ENCODE measurements at regions not wholly inside any gene's neighbourhood (a gene's known extent, or its start where the extent isn't known, plus 50 kb on each side); places are given as distances from the start of the nearest gene placed in this dataset.

DNA sequence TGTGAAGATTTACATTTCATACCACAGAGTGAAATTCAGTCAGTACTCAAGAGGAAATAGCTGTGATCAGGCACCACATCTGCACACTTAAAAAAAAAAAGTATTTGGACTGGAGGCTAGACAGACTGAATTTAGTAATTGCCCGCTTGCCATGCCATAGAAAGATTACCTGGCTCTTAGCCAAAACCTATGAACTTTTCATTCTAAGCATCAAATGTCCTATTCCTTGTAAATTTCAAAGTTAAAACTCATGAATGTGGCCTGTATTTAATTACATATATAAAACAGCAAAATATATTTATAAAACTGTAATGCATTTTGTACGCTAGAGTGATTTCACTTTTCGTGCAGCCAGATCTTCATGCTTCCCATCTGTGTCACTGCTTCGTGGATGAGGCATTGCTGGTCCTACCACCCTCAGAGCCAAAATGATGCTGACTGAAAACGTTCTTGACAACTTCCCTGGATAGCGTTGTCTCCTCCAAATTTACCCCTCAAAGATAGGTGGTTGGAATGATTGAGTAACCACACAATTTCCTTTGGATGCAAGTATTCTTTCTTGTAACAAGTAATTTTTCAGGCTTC lies 447.9 kb upstream of the SGCD start:
- DNase-seq (ENCODE audit: low read depth), result no peak
- TF ChIP-seq, protein P1, sequence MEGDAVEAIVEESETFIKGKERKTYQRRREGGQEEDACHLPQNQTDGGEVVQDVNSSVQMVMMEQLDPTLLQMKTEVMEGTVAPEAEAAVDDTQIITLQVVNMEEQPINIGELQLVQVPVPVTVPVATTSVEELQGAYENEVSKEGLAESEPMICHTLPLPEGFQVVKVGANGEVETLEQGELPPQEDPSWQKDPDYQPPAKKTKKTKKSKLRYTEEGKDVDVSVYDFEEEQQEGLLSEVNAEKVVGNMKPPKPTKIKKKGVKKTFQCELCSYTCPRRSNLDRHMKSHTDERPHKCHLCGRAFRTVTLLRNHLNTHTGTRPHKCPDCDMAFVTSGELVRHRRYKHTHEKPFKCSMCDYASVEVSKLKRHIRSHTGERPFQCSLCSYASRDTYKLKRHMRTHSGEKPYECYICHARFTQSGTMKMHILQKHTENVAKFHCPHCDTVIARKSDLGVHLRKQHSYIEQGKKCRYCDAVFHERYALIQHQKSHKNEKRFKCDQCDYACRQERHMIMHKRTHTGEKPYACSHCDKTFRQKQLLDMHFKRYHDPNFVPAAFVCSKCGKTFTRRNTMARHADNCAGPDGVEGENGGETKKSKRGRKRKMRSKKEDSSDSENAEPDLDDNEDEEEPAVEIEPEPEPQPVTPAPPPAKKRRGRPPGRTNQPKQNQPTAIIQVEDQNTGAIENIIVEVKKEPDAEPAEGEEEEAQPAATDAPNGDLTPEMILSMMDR (conservative IDR thresholded peaks at IDR 0.05; ENCODE audit: control insufficient read depth, insufficient read depth, low read depth, low read length), result no peak
- no peak overlapping the region for H3K4me3 ChIP-seq (ENCODE audit: control insufficient read depth, low read depth, low read length)

DNA sequence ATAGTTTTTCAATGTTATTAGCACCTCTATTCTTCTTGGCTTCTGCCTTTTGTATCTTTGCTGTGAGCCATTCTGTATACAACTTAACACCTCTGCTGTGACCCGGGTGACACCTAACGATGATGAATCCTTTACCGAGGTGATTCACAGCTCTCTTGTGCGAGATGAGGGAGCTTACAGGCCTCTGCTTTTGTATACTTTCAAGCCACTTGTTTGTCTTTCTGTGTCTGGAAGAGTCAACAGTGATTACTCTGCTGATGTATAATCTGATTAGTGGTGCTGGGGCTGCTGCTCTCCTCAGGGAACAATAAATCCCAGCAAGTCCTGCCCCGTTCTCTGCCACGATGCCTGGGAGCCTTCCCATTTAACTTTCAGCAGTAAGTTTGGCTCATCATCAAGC lies 442.9 kb upstream of the SGCD start:
- TF ChIP-seq, protein P1 (conservative IDR thresholded peaks at IDR 0.05; ENCODE audit: control insufficient read depth, insufficient read depth, low read depth, low read length), result no peak
- no peak for DNase-seq (ENCODE audit: low read depth)
- H3K4me3 ChIP-seq (ENCODE audit: control insufficient read depth, low read depth, low read length), result no peak overlapping the region

DNA sequence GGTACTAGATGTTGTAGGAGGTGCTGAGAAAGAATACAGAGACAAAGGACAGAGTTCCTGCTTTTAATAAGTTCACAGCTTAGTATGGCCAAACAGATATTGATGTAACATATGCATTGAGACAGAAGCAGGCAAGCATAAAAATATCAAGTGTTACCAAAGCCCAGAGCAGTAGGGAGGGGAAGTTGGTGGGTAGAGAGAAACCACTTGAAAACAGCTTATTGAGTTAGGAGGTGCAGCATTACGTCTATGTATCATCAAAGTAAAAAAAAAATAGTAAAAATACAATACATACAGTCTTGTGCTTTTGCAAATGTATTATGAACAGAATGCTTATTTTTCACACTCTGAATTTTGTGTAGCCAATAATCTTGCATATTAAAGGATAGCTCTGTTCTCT lies 441.8 kb upstream of the SGCD start:
- H3K4me3 ChIP-seq (ENCODE audit: control insufficient read depth, low read depth, low read length), result no peak overlapping the region
- no peak for DNase-seq (ENCODE audit: low read depth)
- TF ChIP-seq, protein P1 (conservative IDR thresholded peaks at IDR 0.05; ENCODE audit: control insufficient read depth, insufficient read depth, low read depth, low read length), result no peak

DNA sequence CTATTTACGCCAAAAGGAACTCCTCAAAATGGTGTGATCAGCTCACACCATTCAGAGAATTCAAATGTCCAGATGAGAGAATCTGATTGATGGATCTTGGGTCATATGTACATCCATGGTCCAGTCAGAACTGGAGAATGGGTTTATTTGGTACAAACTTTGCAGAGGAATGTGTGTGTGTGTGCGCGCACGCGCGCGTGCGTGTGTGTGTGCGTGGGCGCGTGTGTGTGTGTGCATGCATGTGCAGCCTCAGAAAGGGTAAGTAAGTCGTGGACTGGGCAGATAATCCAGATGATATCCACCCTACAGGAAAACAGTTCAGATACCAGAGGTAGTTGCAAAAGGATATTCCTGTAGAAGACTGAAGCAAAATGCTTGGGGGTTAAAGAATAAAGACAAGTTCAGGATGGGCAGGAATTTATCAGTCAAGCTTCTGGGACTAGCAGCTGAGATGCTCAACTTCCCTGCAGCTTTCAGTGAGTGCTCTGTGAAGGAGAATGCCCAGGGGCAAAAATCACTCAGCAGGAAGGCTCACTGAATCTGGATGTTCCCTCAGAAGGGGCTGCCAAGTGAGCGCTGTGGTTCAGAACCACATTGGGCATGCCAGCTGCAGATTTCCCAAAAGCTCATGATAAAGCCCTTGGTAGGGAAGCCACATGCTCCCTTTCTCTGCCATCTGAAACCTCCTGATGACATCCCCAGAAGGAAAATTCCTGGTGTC lies 440.5 kb upstream of the SGCD start:
- no peak overlapping the region for H3K4me3 ChIP-seq (ENCODE audit: control insufficient read depth, low read depth, low read length)
- TF ChIP-seq, protein P1 (conservative IDR thresholded peaks at IDR 0.05; ENCODE audit: control insufficient read depth, insufficient read depth, low read depth, low read length), result no peak
- no peak for DNase-seq (ENCODE audit: low read depth)

DNA sequence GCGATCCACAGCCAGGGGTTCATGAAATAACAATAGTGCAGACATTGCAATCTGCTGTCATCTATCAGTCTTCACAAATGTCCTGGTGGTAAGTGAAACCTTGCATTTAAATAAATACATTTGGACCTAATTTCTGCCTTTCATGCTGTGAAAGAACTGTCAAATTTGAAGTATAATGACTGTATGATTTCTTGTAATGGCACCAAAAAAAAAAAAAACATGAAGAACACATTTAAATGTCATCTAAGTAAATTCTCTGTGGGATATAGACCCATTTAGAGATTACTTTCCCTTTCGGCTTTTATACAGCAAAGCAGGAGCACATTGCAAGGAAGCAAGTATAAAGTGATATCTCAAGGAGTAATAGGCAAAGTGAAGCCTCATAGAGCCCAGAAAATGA lies 431.5 kb upstream of the SGCD start:
- TF ChIP-seq, protein P1 (conservative IDR thresholded peaks at IDR 0.05; ENCODE audit: control insufficient read depth, insufficient read depth, low read depth, low read length), result no peak
- H3K4me3 ChIP-seq (ENCODE audit: control insufficient read depth, low read depth, low read length), result no peak overlapping the region
- no peak for DNase-seq (ENCODE audit: low read depth)

DNA sequence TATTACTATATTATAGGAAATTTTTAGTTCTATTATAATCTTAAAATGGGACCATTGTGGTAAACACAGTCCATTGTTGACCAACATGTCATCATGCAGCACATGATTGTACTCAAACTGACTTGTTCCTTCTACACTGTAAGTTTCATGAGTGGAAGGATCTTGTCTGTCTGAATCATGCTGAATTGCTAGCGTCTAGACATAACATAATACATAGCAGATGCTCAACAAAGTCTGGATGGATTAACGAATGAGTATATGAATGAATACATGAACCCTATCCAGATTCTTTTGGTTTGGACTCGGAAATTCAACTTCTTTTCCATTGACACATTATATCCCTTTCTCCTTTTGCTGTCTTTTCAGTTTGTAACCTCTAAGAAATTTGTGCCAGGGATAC lies 429.2 kb upstream of the SGCD start:
- DNase-seq (ENCODE audit: low read depth), result no peak
- no peak overlapping the region for H3K4me3 ChIP-seq (ENCODE audit: control insufficient read depth, low read depth, low read length)
- TF ChIP-seq, protein P1 (conservative IDR thresholded peaks at IDR 0.05; ENCODE audit: control insufficient read depth, insufficient read depth, low read depth, low read length), result no peak
